D721Med (cell line): ENCODE measurements at regions not wholly inside any gene's neighbourhood (a gene's known extent, or its start where the extent isn't known, plus 50 kb on each side); places are given as distances from the start of the nearest gene placed in this dataset.

Source experiments
- DNase-seq: peaks from one replicate; pipeline ENCODE4 v3.0.0; 2011; ENCODE audit warnings: low spot score; ENCODE audit not compliant: insufficient read length
- FAIRE-seq: peaks from 2 replicates; lab custom pipeline; 2011; peaks lifted over from hg19 to GRCh38; lab: Jason Lieb, UNC
- TF ChIP-seq, protein P1 (sequence below): IDR thresholded peaks from 2 replicates; pipeline ENCODE4 v1.5.1; 2012; ENCODE audit warnings: mild to moderate bottlenecking, control low read depth; ENCODE audit not compliant: insufficient read depth; ENCODE audit errors: missing control alignments

DNA sequence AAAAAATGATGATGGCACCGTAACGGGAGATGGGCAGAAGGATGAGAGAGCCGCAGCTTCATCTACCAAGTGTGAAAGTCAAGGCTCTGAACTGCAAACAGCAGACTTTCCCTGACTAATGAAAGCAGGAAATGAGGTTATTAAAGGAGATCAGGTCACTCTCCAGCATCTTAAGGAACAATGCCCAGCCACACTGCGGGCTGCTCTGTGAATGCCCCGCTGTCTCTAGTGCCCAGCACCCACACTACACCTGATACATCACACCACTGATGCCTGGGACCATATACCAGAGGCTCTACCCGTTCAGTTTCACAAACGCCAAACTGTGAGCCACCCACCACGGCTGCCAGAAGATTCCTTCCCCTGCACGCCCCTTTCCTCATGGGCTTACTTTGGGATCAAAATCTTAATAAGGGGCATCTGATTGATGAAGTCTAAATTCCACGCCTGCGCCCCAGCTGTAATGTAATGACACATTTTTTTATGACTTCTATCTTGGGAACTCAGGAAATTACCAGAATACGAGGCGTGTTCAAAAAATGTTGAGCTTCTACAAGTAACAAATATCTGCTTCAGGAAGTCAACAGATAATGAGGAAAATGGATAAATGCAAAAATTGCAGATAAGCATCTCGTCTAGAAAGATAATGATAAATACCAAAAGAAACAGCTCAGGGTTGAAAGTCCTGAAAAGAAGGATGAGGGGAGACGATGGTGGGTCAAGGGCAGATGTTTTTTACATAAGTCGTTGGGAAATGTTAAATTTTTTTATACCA lies 72.0 kb downstream of the MIS18A start:
- TF ChIP-seq, protein P1, sequence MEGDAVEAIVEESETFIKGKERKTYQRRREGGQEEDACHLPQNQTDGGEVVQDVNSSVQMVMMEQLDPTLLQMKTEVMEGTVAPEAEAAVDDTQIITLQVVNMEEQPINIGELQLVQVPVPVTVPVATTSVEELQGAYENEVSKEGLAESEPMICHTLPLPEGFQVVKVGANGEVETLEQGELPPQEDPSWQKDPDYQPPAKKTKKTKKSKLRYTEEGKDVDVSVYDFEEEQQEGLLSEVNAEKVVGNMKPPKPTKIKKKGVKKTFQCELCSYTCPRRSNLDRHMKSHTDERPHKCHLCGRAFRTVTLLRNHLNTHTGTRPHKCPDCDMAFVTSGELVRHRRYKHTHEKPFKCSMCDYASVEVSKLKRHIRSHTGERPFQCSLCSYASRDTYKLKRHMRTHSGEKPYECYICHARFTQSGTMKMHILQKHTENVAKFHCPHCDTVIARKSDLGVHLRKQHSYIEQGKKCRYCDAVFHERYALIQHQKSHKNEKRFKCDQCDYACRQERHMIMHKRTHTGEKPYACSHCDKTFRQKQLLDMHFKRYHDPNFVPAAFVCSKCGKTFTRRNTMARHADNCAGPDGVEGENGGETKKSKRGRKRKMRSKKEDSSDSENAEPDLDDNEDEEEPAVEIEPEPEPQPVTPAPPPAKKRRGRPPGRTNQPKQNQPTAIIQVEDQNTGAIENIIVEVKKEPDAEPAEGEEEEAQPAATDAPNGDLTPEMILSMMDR, result no peak
- FAIRE-seq, result no peak
- no peak for DNase-seq

DNA sequence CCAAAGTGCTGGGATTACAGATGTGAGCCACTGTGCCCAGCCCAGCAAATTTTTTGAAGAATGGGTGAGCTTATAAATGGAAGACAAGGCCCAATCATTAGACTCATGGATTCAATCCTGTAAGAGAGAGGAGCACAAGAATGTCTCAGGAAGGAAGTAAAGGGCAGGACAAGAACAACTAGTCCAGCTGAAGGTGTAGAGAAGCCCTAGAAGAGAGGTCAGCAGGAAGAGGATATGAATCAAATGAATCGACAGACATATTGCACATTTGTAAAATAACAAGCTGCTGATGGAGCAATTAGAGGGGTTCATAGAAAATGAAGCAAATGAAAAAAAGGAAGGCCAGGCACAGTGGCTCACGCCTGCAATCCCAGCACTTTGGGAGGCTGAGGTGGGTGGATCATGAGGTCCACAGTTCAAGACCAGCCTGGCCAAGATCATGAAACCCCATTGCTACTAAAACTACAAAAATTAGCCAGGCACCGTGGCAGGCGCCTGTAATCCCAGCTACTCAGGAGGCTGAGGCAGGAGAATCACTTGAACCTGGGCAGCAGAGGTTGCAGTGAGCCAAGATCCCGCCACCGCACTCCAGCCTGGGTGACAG lies 74.9 kb downstream of the MIS18A start:
- TF ChIP-seq, protein P1, result no peak
- DNase-seq, result no peak
- FAIRE-seq, result no peak

DNA sequence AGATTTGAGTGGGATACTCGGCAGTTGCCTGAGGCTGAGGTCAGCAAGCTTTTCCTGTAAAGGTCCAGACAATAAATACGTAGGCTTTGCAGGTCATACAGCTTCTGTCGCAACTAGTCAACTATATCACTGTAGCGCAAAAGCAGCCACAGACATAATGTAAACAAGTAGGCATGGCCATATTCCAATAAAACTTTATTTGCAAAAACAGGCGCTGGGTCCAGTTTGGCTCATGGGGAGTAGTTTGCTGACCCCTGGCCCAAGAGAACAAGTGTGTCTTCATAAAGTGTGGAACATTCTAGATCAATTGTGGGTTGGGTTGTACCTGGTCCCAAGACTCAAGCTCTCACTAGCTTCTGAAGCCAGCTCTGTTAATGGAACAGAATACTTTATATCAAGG lies 78.8 kb downstream of the MIS18A start:
- TF ChIP-seq, protein P1, result no peak
- FAIRE-seq (no peak), DNase-seq (no peak)

DNA sequence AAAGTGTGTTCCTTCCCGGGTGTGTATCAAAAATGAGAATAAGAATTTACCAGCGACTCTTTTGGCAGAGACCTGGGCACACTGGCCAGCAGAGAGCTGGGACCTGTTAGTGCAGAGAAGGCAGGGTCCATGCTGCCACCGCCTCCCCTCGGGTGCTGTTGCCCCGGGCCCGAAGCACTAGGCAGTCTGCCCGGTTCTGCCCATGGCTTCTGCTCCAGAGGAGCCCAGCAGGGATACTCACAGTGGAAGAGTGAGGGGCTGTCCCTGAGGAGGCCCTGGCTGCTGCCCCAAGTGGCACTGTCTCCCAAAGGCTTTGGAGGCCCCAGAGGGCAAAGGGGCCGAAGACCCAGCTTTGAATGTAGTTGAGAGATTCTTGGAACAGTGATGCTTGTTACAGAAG lies 80.5 kb downstream of the MIS18A start:
- no peak for FAIRE-seq
- no peak for DNase-seq
- TF ChIP-seq, protein P1, result no peak

DNA sequence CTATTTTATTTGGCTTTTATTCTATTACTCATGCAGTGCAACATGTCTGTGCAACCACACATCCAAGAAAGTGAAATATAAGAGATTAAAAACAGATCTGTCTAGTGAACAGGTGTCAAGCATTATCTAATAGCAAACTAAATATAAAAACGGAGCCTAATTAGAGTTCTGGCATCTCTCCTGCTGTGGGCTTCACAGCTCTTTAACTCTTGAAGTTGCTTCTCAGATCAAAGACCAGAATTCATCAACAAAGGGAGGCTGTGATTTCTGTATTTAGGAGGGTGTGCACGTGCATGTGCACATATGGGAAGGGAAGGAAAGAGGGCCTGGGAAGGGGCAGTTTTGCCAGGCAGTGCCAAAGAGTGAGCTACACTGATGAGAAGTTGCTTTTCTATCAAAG lies 81.0 kb downstream of the MIS18A start:
- DNase-seq (no peak), FAIRE-seq (no peak)
- TF ChIP-seq, protein P1, result no peak

DNA sequence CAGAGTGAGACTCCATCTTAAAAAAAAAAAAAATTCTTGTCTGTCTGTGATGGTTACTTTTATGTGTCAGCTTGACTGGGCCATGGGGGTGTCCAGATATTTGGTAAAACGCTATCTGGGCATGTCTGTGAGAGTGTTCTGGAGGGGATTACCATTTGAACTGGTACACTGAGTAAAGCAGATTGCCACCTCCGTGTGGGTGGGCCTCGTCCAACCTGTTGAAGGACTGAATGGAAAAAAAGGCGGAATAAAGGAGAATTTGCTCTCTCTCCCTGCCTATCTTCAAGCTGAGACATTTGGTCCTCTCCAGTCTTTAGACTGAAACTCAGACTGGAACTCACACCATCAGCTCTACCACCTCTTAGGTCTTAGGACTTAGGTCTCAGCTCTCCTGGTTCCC lies 82.8 kb downstream of the MIS18A start:
- TF ChIP-seq, protein P1, result no peak
- FAIRE-seq (no peak), DNase-seq (no peak)

DNA sequence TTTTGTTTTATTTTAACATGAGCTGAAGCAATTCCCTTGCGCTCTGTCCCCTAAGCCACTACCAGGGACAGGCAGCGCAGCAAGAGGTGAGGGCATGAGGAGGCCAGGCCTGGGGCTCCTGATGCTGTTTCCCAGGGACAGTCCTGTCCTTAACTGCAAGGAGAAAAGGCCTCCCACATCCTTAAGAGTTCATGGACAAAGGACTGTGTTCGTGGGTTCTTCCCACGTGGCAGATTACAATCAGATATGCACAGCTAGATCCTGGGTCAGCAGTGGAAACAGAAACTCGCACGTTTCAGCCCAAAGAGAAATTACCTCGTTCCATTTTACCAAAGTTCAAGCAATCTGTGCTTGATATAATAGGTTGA lies 85.8 kb downstream of the MIS18A start:
- FAIRE-seq, result no peak
- DNase-seq, result no peak
- TF ChIP-seq, protein P1, result no peak
